ENCODE measurements at regions not wholly inside any gene's neighbourhood (a gene's known extent, or its start where the extent isn't known, plus 50 kb on each side); places are given as distances from the start of the nearest gene placed in this dataset.

GRCh38 chr11:130776061-130776419 lies 140.2 kb downstream of the SNX19 start:
- no peak for DNase-seq (ENCODE audit: low spot score)

GRCh38 chr11:130778026-130778425 lies 138.3 kb downstream of the SNX19 start:
- no peak for DNase-seq (ENCODE audit: low spot score)

- DNase-seq (ENCODE audit: low spot score) = no peak
Measured at GRCh38 chr11:130778705-130779104, 137.6 kb downstream of the SNX19 start.

- no peak for DNase-seq (ENCODE audit: low spot score)
Measured at GRCh38 chr11:130779267-130779666, 137.0 kb downstream of the SNX19 start.

DNA sequence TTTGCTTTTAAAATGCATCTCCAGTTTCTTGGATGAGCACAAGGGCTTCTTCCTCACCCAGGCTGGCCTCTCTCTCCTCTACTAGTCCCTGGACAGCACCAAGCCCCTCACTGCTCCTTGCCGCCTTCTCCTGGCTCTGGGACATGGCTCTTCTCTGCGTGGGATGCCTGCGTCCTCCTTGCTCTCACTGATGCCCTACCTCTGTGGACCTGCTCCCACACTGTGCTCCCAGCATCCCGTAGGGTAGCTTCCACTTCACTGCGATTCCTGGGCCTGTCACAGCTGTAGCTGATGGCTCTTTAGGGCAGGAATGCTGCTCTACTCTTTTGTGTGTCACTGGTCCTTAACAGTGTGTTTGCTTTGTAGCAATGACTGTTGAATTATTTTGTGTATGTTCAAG lies 136.3 kb downstream of the SNX19 start:
- DNase-seq (ENCODE audit: low spot score) = no peak

GRCh38 chr11:130780437-130780836 lies 135.8 kb downstream of the SNX19 start:
- no peak for DNase-seq (ENCODE audit: low spot score)

GRCh38 chr11:130781931-130782330 lies 134.3 kb downstream of the SNX19 start:
- no peak for DNase-seq (ENCODE audit: low spot score)

DNA sequence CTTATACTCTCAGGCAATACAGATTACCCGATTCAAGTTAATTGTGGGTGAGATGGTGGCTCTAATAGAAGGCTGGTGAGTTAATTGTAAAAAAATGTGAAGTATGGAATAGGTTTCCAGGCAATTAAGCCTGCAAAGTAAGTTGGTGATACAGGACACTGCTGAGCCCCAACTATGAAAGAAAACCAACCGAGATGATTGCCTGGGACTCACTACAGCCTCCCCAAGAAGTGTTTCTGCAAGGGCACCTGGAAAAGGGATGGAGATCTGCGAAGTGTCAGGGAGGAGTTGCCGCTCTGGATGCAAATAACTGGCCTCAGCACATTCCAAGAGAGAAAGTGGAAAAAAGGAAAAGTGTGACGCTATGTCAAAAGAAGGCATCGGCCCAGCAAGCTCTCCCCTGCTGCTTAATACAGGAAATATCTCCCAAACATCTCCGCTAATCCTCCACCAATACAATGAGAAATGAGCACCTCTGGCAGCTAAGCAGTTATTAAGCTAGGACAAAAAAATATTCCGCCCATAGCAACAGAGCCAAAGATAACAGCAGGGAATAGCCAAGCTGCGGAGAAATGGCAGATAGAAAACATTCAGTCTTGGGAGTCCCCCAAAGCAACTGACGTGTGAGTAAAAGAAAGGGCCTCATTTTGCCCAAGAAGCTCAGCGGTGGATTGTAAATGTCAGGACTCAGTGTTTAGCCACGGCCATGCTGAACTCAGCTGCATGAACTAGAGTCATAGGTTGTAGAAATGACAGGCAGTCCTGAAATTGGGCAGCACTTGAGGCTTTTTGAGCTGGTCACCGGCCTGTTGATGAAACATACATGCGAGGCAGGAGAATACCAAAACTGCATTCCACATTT lies 133.7 kb downstream of the SNX19 start:
- no peak for DNase-seq (ENCODE audit: low spot score)

GRCh38 chr11:130783323-130783722 lies 133.0 kb downstream of the SNX19 start:
- DNase-seq (ENCODE audit: low spot score) = no peak

DNA sequence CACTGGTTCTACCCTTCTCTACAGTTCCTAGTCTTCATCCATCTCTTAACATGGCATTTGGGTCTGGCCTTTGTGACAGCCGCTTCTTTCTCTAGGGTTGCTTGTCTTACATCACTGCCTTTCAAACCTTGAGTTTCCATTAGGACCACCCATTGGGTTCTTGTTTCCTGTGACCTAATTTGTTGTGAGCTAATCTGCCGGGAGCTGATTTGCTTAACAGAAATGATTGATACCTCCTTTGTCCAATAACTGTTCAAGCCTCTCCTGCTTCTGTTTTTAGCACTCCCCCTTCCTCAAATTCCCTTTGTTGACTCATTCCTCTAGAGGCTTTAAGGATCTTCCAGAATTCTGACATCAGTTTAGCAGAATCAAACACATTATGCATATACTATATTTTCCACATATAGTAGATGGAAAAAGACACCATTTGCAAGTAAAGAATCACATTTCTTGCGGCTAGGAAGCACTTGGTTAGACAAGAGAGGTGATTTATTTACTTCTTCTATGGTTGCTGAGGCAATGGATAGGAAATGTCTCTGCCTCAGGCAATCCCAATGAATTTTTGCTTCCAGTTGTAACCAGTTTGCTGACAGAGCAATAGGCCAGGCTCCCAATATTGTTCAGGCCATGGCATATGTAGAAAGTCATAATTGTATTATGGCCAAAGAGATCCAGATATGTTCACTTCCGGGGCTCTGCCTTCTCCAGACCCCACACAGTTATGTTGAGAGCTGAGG lies 130.7 kb downstream of the SNX19 start:
- peak; percentile 34 for DNase-seq (ENCODE audit: low spot score)

DNA sequence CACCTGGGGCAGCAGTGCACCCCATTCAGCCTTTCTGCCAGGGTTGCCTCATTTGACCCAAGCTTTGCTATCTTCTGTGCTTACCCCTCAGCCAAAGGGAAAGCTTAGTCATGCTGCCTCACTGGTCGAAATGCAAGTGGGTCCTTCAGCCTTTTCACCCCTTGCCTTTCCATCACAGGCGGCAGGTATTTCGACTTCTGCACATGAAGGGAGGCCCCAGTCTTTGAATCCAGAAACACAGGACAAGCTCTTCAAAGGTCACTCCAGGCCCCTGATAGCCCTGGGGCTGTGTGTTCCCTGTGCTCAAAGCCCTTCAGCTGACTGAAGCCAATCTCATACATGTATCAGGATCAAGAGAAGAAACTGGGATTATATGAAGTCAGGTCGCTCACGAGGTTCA lies 129.7 kb downstream of the SNX19 start:
- DNase-seq (ENCODE audit: low spot score) = no peak

DNA sequence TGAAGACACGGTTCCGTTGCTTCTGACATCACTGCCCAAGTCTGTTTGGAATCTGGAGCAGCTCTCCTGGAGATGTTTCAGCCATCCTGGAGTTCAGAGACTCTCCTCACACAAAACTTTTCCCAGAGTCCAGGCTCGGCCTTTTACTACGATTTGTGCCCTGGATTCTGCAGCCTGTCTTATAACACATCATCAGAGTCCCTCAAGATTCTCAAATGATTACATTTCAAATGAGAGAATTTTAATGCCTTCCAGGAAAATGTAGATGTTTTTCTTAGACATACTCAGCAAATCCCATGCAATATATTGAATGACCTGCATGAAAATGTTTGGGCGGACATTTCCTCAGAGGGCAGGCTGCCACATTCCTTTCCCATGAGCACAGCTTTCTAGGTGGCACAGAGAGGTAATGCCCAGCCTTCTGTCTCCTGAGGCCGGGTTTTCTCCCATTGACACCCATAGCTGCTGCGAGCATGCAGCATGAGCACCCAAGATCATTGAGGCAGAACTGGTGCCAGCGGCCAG lies 129.1 kb downstream of the SNX19 start:
- no peak for DNase-seq (ENCODE audit: low spot score)

DNA sequence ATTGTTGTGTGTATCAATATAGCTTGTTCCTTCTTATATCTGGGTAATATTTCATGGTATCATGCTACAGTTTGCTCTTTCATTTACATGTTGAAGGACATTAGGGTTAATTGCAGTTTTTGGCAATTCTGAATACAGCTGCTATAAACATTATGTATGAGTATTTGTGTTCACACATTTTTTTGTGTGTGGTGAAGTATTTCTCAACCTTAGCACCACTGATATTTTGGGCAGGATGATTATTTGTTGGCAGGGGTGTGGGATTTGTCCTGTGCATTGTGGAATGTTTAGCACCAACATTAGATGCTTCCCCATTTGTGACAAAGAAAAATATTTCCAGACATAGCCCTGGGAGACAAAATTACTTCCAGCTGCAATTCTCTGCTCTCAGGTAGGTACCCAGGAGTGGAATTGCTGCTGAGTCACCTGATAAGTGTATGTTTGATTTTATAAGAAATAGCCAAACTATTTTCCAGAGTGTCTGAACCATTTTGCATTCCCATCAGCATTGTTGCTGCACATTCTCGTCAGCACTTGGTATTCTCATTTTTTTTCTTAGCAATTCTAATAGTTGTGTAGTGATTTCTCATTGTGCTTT lies 128.2 kb downstream of the SNX19 start:
- DNase-seq (ENCODE audit: low spot score) = no peak

DNA sequence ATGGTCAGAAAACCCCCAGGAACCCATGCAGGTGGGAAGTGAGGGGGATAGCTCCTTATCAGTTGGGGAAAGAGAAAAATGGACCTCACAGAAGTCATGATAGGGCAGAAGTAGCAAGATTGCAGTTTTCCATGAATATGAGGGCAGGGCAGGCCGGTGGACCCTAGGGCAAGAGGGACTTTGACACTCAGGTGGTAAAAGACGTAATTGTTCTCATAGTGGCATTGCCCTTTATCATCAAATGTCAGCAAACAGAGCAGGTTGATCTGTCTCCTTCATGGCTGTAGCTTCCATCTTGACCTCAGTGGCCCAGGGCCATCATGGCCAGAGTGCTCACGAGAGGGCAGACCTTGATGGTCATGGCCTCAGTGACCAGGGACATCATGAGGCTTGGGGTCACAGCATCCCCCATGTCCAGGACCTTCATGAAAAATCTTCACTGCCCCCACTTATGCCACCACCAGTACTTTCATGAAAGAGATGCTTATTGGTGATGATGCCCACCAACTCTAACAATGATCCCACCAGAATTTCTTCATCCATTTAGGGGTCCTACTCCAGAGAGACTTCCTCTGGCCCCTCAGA lies 127.1 kb downstream of the SNX19 start:
- DNase-seq (ENCODE audit: low spot score) = no peak

- DNase-seq (ENCODE audit: low spot score) = no peak
Measured at GRCh38 chr11:130790689-130791088, 125.6 kb downstream of the SNX19 start.

GRCh38 chr11:130792772-130793171 lies 123.5 kb downstream of the SNX19 start:
- no peak for DNase-seq (ENCODE audit: low spot score)

- DNase-seq (ENCODE audit: low spot score) = no peak
Measured at GRCh38 chr11:130796828-130797227, 119.5 kb downstream of the SNX19 start.

GRCh38 chr11:130798280-130798679 lies 118.0 kb downstream of the SNX19 start:
- DNase-seq (ENCODE audit: low spot score) = no peak

- no peak for DNase-seq (ENCODE audit: low spot score)
Measured at GRCh38 chr11:130798801-130799200, 117.5 kb downstream of the SNX19 start.

GRCh38 chr11:130801333-130802122 lies 114.8 kb downstream of the SNX19 start:
- DNase-seq (ENCODE audit: low spot score) = no peak

DNA sequence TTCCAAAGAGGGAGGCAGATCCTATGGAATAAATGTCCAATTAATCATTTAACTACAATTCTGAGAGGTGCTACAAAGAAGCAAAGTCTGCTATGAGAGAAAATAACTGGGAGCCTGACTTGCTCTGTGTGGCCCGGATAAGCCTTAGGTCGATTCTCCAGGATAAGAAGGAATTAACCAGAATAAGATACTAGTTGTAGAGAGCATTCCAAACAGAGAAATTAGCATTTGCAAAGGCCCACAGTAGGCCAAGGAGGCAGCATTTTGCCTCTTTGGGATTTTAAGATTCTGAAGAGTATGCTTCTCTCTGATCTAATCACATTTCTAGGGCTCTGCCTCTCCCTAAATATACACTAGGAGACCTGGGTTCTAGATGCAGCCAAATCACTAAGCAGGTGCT lies 113.7 kb downstream of the SNX19 start:
- no peak for DNase-seq (ENCODE audit: low spot score)
